HG03064 (cell line): ENCODE measurements at regions not wholly inside any gene's neighbourhood (a gene's known extent, or its start where the extent isn't known, plus 50 kb on each side); places are given as distances from the start of the nearest gene placed in this dataset.

Source experiments
- ATAC-seq: cut with Tn5 transposase; IDR thresholded peaks from one replicate; pipeline ENCODE4 v1.9.1; 2021; ENCODE audit warnings: low read depth; ENCODE audit not compliant: unreplicated experiment

DNA sequence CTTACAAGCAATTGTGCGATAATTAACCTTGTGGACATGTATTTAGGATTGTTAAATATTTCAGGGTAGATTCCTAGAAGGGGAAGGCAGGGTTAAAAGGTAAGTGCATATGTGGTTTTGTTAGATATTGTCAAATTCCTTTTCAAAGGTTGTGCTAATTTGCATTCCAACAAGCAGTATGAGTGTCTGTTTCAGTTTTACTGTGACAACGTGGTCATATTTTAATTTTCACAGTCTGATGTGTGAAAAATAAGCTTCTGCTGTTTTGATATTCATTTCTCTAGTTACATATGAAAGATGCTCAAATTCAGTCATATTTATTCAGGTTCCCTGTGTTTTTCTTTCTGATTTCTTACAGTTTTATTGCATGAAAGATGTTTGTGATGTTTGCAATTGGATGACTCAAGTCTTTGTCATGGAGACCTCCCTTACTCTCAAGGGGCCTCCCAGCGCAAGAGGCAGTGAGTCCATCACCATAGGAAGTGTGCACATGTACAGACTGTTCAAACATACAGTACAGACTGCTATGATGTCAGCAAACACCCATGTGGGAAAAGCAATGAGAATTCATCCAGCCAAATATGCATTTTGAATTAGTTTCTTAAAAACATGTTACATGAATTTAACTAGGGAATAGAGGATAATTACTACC lies 310.8 kb downstream of the GALR1 start:
- ATAC-seq: peak; percentile 63

DNA sequence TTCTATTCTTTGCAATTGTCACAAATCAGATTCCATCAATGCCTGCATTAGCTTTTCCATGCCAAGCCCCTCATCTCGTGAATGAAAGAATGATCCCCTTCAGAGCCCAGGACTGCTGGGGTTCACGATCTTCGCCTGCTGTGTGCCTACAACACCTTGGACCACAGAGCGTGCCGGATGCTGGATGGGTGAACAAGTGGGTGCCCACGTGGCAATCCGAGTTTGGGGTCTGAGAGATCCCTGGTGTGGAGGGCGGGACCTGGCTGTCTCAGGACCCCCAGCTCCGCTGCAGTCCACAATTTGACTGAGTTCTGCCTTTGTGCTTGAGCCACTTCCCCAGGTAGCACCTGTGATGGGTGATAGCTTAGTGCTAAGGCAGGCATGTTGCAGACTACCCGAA lies 317.0 kb downstream of the GALR1 start:
- no peak for ATAC-seq

- ATAC-seq: no peak
Observed at GRCh38 chr18:77567205-77567604, 317.6 kb downstream of the GALR1 start.

GRCh38 chr18:77571743-77572142 lies 322.1 kb downstream of the GALR1 start:
- no peak for ATAC-seq

DNA sequence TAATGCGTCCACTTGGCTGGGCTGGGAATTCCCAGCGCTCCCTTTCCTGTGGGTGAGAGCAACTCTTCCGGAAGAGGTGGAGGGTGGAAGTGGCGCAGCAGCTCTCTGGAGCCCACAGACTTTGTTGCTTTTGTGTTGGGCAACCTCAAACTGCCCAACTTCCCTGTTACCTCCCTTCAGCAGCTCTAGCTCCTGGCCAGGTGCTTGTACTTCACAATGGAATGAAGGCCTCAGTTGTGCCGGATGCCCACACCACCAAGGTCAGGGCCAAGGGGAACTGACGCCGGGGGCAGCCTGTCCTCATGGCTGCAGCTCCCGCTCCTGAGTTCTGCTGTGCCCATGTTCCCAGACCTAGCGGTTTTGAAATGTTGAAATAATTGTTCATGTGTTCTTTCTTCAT lies 322.9 kb downstream of the GALR1 start:
- ATAC-seq: no peak

DNA sequence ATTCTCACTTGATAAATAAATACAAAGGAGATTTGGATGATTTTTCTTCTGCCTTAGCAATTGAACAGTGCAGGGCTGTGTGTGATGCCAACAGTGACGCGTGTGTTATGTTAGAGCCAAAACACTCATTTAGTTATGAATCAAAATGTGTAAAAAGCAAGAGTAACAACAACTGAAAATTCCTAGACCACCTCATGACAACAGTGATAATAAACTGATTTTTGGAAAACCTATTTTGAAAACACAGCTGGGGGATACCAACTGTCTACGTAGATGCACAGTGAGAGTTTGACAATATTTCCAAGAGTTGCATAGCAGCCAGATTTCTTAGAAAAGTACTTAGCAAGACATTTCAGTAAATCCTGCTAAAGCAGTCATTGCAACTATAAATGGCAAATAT lies 323.9 kb downstream of the GALR1 start:
- ATAC-seq: no peak

GRCh38 chr18:77590943-77591515 lies 341.4 kb downstream of the GALR1 start:
- ATAC-seq: no peak

DNA sequence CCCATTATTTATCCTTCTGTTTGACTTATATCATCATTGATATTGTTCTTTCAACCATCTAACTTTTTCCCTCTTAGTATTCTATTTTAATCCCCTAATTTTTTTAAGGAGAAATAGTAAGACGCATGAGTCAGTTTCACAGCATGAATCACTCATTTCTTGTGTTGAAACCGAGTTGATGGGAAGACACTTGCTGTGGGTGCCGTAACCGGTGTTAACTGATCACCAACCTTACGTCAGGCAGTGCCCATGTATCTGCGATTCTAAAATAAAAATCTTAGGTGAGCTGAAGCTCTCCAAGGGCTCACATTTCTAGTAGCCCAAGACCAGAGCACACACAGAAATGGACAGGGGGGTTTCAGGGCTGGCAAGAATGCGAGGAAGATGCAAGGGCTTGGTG lies 348.1 kb downstream of the GALR1 start:
- ATAC-seq: no peak

DNA sequence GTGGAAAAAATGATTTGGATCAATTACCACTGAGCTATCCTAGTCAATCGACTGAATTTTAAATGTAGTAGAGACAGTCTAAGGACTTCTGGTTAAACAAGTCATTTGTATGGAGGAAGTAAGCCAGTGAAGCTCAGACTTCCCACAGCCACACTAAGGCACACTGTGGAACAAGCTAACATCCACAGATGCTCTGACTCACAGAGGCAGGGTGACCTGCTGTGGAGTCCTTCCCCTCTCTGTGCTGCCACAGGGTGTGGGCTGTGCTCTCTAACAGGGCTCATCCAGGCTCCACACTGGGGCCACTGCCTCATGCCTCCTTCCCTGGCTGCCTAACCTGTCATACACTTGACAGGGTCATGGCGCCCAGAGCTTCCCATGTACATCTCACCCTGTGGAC lies 351.0 kb downstream of the GALR1 start:
- ATAC-seq: no peak

DNA sequence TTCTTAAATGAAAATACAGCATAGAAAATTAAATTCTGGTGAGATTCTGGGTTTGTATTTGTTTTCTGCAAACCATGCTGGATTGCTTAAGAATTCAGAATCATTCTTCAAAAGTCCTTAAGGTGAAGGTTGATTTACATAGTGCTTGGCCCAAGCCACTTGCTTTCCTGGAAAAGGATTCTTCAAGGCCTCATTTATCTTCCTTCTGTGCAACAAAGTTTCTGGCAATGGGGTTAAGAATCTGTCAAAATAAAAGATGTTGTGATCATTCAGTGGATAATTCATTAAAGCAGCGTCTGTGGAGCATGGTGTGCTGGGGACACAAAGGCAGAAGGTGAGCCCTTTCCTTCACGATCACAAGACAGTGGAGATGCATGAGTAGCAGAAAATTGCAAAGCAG lies 351.9 kb downstream of the GALR1 start:
- ATAC-seq: no peak

DNA sequence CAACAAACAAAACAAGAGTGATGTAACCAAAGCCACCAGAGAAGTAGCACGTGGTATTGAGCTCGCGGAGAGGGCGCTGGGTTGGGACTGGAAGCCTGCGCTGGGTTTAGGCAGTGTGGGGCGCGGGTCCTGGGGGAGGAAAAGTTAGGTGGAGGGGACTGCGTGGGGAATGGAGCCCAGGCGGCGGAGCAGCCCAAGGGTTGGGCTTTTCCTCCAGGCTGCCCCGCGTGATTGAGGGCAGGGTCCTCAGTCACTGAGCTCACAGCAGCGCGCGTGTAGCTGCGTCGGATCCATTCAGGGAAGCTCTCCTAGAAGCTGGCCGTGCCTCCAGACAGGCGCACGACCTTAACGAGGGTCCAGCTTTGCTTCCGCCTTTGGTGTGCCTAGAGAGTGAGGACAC lies 357.4 kb downstream of the GALR1 start:
- no peak for ATAC-seq

GRCh38 chr18:77608807-77609206 lies 359.2 kb downstream of the GALR1 start:
- ATAC-seq: no peak

DNA sequence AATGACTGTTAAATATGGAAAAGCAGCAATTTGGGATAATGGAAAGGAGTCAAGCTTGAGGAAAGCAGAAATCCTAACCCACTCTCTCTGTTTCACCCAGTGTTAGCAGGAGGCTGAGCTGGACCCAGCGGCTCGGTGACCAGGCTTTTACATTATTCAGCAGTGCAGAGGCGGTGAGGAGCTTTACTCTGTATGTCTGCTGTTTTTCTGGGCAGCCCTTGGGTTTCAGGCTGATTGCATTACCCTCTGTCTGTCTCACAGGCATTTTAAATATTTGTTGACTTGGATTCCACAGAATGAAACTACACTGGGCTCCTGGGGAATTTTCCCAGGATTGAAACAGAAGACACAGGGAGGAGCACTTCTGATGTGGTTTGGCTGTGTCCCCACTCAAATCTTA lies 368.0 kb downstream of the GALR1 start:
- no peak for ATAC-seq

GRCh38 chr18:77619525-77619924 lies 369.9 kb downstream of the GALR1 start:
- ATAC-seq: no peak

- no peak for ATAC-seq
Observed at GRCh38 chr18:77622009-77622692, 372.5 kb downstream of the GALR1 start.

DNA sequence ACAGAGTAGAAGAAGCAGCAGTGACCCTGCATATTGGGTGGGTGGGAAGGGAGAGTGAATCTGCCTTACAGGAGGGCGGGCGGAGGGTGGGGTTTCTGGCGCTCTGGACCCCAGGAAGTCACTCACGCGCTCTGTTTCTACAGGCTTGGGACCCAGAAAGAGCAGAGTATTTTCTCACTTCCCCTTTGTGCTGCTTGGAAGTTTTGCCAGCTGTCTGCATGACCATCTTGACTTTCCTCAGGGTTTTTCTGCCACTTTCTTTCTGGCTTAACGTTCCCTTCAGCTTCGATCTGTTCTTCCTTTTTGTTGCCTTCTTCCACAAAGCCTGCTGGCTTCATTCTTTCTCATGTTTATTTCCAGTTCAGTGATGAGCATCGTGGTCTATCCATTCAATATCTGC lies 383.1 kb downstream of the GALR1 start:
- ATAC-seq: no peak

DNA sequence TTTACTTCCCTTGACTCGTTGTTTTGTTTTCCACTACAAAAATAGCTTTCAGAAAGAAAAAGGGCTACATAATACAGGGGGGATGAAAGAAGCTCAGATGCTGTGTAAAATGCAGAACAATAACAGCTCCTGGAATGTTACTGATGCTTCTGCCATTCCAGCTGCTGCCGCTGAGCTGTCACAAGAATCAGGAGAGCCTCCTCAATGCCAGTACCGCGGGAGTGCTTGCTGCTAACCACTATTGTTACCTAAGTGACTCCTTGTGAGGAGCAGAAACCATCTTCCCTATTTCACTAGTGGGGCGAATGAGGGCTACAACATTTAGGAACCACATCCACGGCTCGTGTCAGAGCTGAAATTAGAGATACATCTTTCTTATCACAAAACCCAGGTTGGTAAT lies 384.8 kb downstream of the GALR1 start:
- no peak for ATAC-seq

DNA sequence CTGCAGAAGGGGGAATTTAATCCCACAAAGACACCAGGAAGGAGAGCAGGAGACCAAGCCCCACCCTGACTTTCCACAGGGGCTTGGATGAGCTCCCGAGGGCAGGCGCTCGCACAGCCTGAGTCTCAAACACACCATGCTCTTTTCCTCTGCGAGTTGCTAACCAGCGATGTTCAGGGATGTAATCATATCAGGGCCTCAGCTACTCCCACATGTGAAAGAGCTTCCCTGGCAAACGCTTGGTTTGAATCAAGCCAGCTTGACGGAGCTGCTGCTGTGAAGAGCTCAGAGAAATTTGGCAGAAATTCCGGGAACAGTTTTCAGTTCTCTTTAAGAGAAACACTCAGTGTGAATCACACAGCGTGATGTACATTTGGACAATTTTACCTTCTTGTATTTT lies 385.8 kb downstream of the GALR1 start:
- ATAC-seq: no peak

GRCh38 chr18:77635858-77636257 lies 386.2 kb downstream of the GALR1 start:
- no peak for ATAC-seq

GRCh38 chr18:77645170-77645872 lies 395.7 kb downstream of the GALR1 start:
- ATAC-seq: no peak

- no peak for ATAC-seq
Observed at GRCh38 chr18:77647472-77647871, 397.8 kb downstream of the GALR1 start.

DNA sequence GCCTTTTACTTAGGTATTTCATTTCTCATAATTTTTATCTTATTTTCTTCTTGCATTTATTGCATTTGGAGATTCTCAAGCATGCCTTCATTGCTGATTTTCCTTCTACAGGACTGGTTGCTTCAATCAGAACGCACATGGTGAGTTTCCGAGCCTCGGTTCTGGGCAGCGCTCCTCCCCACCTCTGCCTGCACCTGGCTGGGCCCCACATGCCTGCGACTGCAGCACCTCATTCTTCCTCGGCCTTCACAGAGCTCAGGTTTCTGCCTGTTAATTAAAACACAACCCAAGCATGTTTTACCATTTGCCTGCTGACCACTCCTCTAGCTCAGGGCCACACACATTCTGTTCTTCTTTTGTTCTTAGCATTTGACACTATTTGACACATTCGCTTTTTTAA lies 398.8 kb downstream of the GALR1 start:
- ATAC-seq: no peak
